GM19438 (cell line): ENCODE measurements at regions not wholly inside any gene's neighbourhood (a gene's known extent, or its start where the extent isn't known, plus 50 kb on each side); places are given as distances from the start of the nearest gene placed in this dataset.

ENCODE experiments used
- ATAC-seq: cut with Tn5 transposase; IDR thresholded peaks from one replicate; pipeline ENCODE4 v1.9.1; 2021; ENCODE audit warnings: low read depth; ENCODE audit not compliant: unreplicated experiment

- ATAC-seq: no peak
These were observed 87.5 kb upstream of the RCN1 start for GRCh38 chr11:32003335-32003734.

GRCh38 chr11:32002311-32002710 lies 88.6 kb upstream of the RCN1 start:
- no peak for ATAC-seq

GRCh38 chr11:31997955-31998354 lies 92.9 kb upstream of the RCN1 start:
- no peak for ATAC-seq

GRCh38 chr11:31996159-31996881 lies 94.6 kb upstream of the RCN1 start:
- ATAC-seq: no peak

- peak; percentile 86 for ATAC-seq
These were observed 95.3 kb upstream of the RCN1 start for GRCh38 chr11:31995525-31996094.

GRCh38 chr11:31995032-31995431 lies 95.8 kb upstream of the RCN1 start:
- ATAC-seq: no peak

- ATAC-seq: no peak
These were observed 103.5 kb upstream of the RCN1 start for GRCh38 chr11:31987118-31988005.

- ATAC-seq: no peak
These were observed 104.5 kb upstream of the RCN1 start for GRCh38 chr11:31986201-31986889.

- ATAC-seq: no peak
These were observed 109.4 kb upstream of the RCN1 start for GRCh38 chr11:31981457-31981856.

GRCh38 chr11:31977343-31977742 lies 113.5 kb upstream of the RCN1 start:
- no peak for ATAC-seq

GRCh38 chr11:31974366-31975136 lies 116.3 kb upstream of the RCN1 start:
- ATAC-seq: no peak

GRCh38 chr11:31973172-31973571 lies 117.7 kb upstream of the RCN1 start:
- ATAC-seq: no peak

GRCh38 chr11:31972623-31973022 lies 118.3 kb upstream of the RCN1 start:
- no peak for ATAC-seq

GRCh38 chr11:31969359-31969702 lies 121.5 kb upstream of the RCN1 start:
- ATAC-seq: no peak

GRCh38 chr11:31968461-31969358 lies 122.2 kb upstream of the RCN1 start:
- no peak for ATAC-seq

GRCh38 chr11:31967404-31968130 lies 123.3 kb upstream of the RCN1 start:
- ATAC-seq: no peak

- ATAC-seq: no peak
These were observed 124.0 kb upstream of the RCN1 start for GRCh38 chr11:31966846-31967245.

- ATAC-seq: no peak
These were observed 126.7 kb upstream of the RCN1 start for GRCh38 chr11:31964181-31964580.

- no peak for ATAC-seq
These were observed 130.7 kb upstream of the RCN1 start for GRCh38 chr11:31960126-31960525.
